ENCODE measurements at regions not wholly inside any gene's neighbourhood (a gene's known extent, or its start where the extent isn't known, plus 50 kb on each side); places are given as distances from the start of the nearest gene placed in this dataset.

GRCh38 chr1:5432436-5432835, 559.8 kb downstream of the NPHP4 start:
- DNase-seq (ENCODE audit: low read depth in 1 of 2, low spot score in 1 of 2), result no peak

- no peak for DNase-seq (ENCODE audit: low read depth in 1 of 2, low spot score in 1 of 2)
These were observed 561.1 kb downstream of the NPHP4 start for GRCh38 chr1:5430911-5431697.

- no peak for DNase-seq (ENCODE audit: low read depth in 1 of 2, low spot score in 1 of 2)
These were observed 562.1 kb downstream of the NPHP4 start for GRCh38 chr1:5430136-5430535.

GRCh38 chr1:5428351-5428750, 563.9 kb downstream of the NPHP4 start:
- no peak for DNase-seq (ENCODE audit: low read depth in 1 of 2, low spot score in 1 of 2)

GRCh38 chr1:5427026-5427613, 565.1 kb downstream of the NPHP4 start:
- DNase-seq (ENCODE audit: low read depth in 1 of 2, low spot score in 1 of 2), result no peak

- no peak for DNase-seq (ENCODE audit: low read depth in 1 of 2, low spot score in 1 of 2)
These were observed 567.2 kb downstream of the NPHP4 start for GRCh38 chr1:5424802-5425703.

- DNase-seq (ENCODE audit: low read depth in 1 of 2, low spot score in 1 of 2), result no peak
These were observed 569.1 kb downstream of the NPHP4 start for GRCh38 chr1:5423109-5423508.

GRCh38 chr1:5419501-5419900, 572.7 kb downstream of the NPHP4 start:
- DNase-seq (ENCODE audit: low read depth in 1 of 2, low spot score in 1 of 2), result no peak

- no peak for DNase-seq (ENCODE audit: low read depth in 1 of 2, low spot score in 1 of 2)
These were observed 575.7 kb downstream of the NPHP4 start for GRCh38 chr1:5416518-5416917.

GRCh38 chr1:5415606-5416005, 576.6 kb downstream of the NPHP4 start:
- DNase-seq (ENCODE audit: low read depth in 1 of 2, low spot score in 1 of 2), result no peak

- no peak for DNase-seq (ENCODE audit: low read depth in 1 of 2, low spot score in 1 of 2)
These were observed 581.6 kb downstream of the NPHP4 start for GRCh38 chr1:5410652-5411051.

- DNase-seq (ENCODE audit: low read depth in 1 of 2, low spot score in 1 of 2), result no peak
These were observed 583.8 kb downstream of the NPHP4 start for GRCh38 chr1:5408401-5408800.

GRCh38 chr1:5405263-5405662, 587.0 kb downstream of the NPHP4 start:
- DNase-seq (ENCODE audit: low read depth in 1 of 2, low spot score in 1 of 2), result no peak

GRCh38 chr1:5404412-5405203, 587.6 kb downstream of the NPHP4 start:
- DNase-seq (ENCODE audit: low read depth in 1 of 2, low spot score in 1 of 2), result no peak

GRCh38 chr1:5403935-5404334, 588.3 kb downstream of the NPHP4 start:
- no peak for DNase-seq (ENCODE audit: low read depth in 1 of 2, low spot score in 1 of 2)

- no peak for DNase-seq (ENCODE audit: low read depth in 1 of 2, low spot score in 1 of 2)
These were observed 589.6 kb downstream of the NPHP4 start for GRCh38 chr1:5402618-5403017.

- DNase-seq (ENCODE audit: low read depth in 1 of 2, low spot score in 1 of 2), result no peak
These were observed 592.5 kb downstream of the NPHP4 start for GRCh38 chr1:5399771-5400170.

GRCh38 chr1:5396593-5396992, 595.6 kb downstream of the NPHP4 start:
- DNase-seq (ENCODE audit: low read depth in 1 of 2, low spot score in 1 of 2), result no peak

GRCh38 chr1:5394111-5394510, 598.1 kb downstream of the NPHP4 start:
- no peak for DNase-seq (ENCODE audit: low read depth in 1 of 2, low spot score in 1 of 2)

GRCh38 chr1:5393603-5394002, 598.6 kb downstream of the NPHP4 start:
- no peak for DNase-seq (ENCODE audit: low read depth in 1 of 2, low spot score in 1 of 2)

- DNase-seq (ENCODE audit: low read depth in 1 of 2, low spot score in 1 of 2), result no peak
These were observed 599.1 kb downstream of the NPHP4 start for GRCh38 chr1:5393146-5393545.
